H1 (cell line): ENCODE measurements at regions not wholly inside any gene's neighbourhood (a gene's known extent, or its start where the extent isn't known, plus 50 kb on each side); places are given as distances from the start of the nearest gene placed in this dataset.

Experiments used
- ATF2 ChIP-seq: IDR thresholded peaks from 2 replicates; pipeline ENCODE4 v1.6.1; 2012; ENCODE audit warnings: low read length, inconsistent platforms
- BACH1 ChIP-seq: IDR thresholded peaks from 2 replicates; pipeline ENCODE4 v1.6.1; 2012; ENCODE audit warnings: low read length, improper control_type of control experiment
- CBX5 ChIP-seq: fragments of 300-800, 300-1000 bp; sonication (generic); IDR thresholded peaks from 2 replicates; pipeline ENCODE4 v1.7.1; 2016; ENCODE audit warnings: antibody characterized with exemption, low read length, low read depth
- CHD1 ChIP-seq: IDR thresholded peaks from 2 replicates; pipeline ENCODE4 v1.6.1; 2012; ENCODE audit warnings: low read depth, low read length, improper control_type of control experiment
- CHD7 ChIP-seq: fragments of 300-600 bp; sonication (generic); IDR thresholded peaks from 2 replicates; pipeline ENCODE4 v1.7.1; 2012; ENCODE audit warnings: low read length, moderate library complexity, mild to moderate bottlenecking, inconsistent platforms; ENCODE audit not compliant: insufficient replicate concordance
- JUN ChIP-seq: IDR thresholded peaks from 2 replicates; pipeline ENCODE4 v1.6.1; 2011; ENCODE audit warnings: low read depth, mild to moderate bottlenecking, improper control_type of control experiment, low read length
- MAFK ChIP-seq: IDR thresholded peaks from 2 replicates; pipeline ENCODE4 v1.6.1; 2012; ENCODE audit warnings: low read depth, mild to moderate bottlenecking, improper control_type of control experiment, low read length
- POLR2A ChIP-seq, 2 experiments: IDR thresholded peaks; 1 replicate in 1 of 2; 2 replicates in 1 of 2; pipeline ENCODE4 v1.6.1; 2011; ENCODE audit warnings: low read depth in 2 of 2, low read length in 2 of 2, mild to moderate bottlenecking in 2 of 2; ENCODE audit errors: control extremely low read depth in 1 of 2
- SAP30 ChIP-seq: fragments of 300-600 bp; sonication (generic); IDR thresholded peaks from 2 replicates; pipeline ENCODE4 v1.7.1; 2012; ENCODE audit warnings: low read length, moderate library complexity, mild to moderate bottlenecking, inconsistent platforms; ENCODE audit not compliant: insufficient read depth, insufficient replicate concordance
- SUZ12 ChIP-seq: fragments of 200-600 bp; sonication (generic); IDR thresholded peaks from 2 replicates; pipeline ENCODE4 v1.6.1; 2012; ENCODE audit warnings: mild to moderate bottlenecking, inconsistent platforms, low read length, moderate library complexity, mixed read lengths

- TF ChIP-seq CHD7 (no peak), CHD1 (no peak), BACH1 (no peak), JUN (no peak), ATF2 (no peak), CBX5 (no peak), SAP30 (no peak), SUZ12 (no peak), POLR2A (IDR thresholded peaks at IDR 0.05; ENCODE audit: control extremely low read depth in 1 of 2, low read depth in 2 of 2, low read length in 2 of 2) (no peak), MAFK (no peak)
These were observed 379.4 kb downstream of the ANXA1 start (continued) for GRCh38 chr9:73531051-73531532.
